Cardiac septum (tissue), 1 donor: ENCODE measurements at regions not wholly inside any gene's neighbourhood (a gene's known extent, or its start where the extent isn't known, plus 50 kb on each side); places are given as distances from the start of the nearest gene placed in this dataset.

Experiments
- DNase-seq: peaks from one replicate; pipeline ENCODE4 v3.0.0-alpha.2; 2020; ENCODE audit warnings: low spot score
- intact Hi-C: fragments of 100-400 bp; cut with DNase I; formaldehyde crosslinking; loops from one replicate; pipeline ENCODE4 v1.14.0; 2022
- donor health status: DM: no; HTN: no; CAD: no.

- intact Hi-C loops = no loop called here
- DNase-seq = no peak
Observed at GRCh38 chr6:11370191-11371018, 137.9 kb upstream of the NEDD9 start.

DNA sequence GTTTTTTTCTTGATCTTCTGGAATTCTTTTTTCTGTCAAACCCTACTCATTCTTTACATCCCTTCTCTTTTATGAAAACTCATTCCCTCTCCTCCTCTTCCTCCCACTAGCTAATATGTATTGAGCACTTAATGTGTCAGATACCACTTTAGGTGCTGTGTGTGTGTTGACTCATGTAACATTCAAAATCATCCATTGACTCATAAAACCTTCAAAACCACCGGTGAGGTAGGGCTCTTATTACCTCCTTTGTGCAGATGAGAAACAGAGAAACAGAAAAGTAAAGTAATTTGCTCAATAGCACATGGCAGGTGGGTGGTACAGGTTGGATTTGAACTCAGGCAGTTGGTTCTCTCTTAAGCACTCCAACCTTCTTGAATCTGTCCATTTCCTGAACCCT is 136.3 kb upstream of the NEDD9 start:
- intact Hi-C loops = loop anchor here (5.0 kb wide), 2 partner anchors 64 to 136 kb away; partner anchors contain the start of gene NEDD9
- DNase-seq = no peak

- DNase-seq = no peak
- intact Hi-C loops = loop anchor here (5.0 kb wide), 2 partner anchors 64 to 136 kb away; partner anchors contain the start of gene NEDD9
Observed at GRCh38 chr6:11368264-11368663, 135.8 kb upstream of the NEDD9 start.

- intact Hi-C loops = loop anchor here (5.0 kb wide), 2 partner anchors 65 to 135 kb away; partner anchors contain the start of gene NEDD9
Observed at GRCh38 chr6:11367638-11368199, 135.3 kb upstream of the NEDD9 start.

GRCh38 chr6:11366934-11367637 is 134.6 kb upstream of the NEDD9 start:
- no peak for DNase-seq
- intact Hi-C loops = loop anchor here (5.0 kb wide), 2 partner anchors 65 to 135 kb away; partner anchors contain the start of gene NEDD9

More at GRCh38 chr6:11367638-11368199, 135.3 kb upstream of the NEDD9 start:
- DNase-seq = no peak

GRCh38 chr6:11366183-11366933 is 133.9 kb upstream of the NEDD9 start:
- intact Hi-C loops = loop anchor here (5.0 kb wide), 2 partner anchors 66 to 134 kb away; partner anchors contain the start of gene NEDD9

DNA sequence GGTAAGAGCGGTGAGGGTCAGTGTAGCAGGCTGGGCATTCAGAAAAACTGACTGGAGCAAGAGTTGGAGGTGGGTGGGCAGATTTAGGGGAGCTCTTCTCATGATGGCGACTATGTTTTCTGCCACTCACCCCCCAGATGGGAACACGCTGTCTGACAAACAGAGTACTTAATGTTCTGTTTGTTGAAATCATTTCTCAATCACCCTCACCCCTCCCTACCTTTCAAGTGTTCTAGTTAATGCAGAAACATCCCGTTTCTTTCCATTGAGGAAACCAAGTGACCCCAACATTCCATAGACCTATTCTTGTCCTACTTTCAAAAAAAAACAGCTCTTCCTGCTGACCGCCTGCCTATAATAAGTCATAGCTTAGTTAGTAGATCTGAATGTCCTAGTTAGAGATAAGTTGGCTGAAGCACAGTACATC is 132.5 kb upstream of the NEDD9 start:
- DNase-seq = no peak
- intact Hi-C loops = loop anchor here (5.0 kb wide), 2 partner anchors 67 to 133 kb away; partner anchors contain the start of gene NEDD9

More at GRCh38 chr6:11366183-11366933, 133.9 kb upstream of the NEDD9 start:
- DNase-seq = no peak

DNA sequence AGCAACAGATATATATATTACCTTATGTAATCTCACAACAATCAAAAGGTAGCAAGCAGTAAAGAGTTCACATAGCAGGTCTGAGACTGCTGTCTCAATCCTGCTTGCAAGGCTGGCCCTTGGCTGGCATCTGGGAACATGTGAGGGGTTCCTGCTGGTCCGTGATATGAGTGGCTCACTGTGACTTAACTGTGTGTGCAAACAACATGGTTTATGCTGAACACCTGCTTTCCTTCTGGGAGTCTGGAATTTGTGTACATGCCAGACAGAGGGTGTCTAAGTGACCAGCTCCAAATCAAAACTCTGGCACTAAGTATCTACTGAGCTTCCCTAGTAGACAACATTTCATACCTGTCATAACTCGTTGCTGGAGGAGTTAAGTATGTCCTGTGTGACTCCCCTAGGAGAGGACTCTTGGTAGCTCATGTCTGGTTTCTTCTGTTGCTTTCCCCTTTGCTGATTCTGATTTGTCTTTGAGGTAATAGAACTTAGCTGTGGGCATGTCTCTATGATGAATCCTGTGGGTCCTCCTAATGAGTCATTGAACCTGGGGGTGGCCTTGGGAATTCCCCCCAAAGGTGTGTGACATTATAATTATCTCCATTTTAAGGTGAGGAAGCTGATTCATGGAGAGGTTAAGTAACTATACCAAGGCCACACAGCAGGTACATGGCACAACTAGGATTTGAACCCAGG is 131.6 kb upstream of the NEDD9 start:
- intact Hi-C loops = no loop called here

DNA sequence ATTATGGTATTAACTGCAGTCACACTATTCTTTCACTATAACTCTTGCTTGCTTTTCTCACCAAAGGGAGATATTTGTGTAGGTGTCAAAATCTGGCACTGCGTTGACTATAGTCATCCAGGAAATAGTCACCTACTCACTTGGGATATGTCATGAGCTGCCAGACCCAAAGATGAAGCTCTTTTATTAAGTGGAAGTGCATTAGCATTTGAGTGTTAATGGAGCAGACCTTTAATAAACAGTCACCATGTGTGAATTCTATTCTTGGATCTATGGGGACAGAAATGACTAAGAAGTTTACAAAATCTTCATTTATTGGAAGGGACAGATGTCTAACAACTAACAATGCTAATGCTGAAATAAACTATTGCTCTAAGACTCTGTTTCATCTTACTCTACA is 130.1 kb upstream of the NEDD9 start:
- intact Hi-C loops = no loop called here
- DNase-seq = no peak

More for the DNA sequence above, 131.6 kb upstream of the NEDD9 start:
- no peak for DNase-seq

DNA sequence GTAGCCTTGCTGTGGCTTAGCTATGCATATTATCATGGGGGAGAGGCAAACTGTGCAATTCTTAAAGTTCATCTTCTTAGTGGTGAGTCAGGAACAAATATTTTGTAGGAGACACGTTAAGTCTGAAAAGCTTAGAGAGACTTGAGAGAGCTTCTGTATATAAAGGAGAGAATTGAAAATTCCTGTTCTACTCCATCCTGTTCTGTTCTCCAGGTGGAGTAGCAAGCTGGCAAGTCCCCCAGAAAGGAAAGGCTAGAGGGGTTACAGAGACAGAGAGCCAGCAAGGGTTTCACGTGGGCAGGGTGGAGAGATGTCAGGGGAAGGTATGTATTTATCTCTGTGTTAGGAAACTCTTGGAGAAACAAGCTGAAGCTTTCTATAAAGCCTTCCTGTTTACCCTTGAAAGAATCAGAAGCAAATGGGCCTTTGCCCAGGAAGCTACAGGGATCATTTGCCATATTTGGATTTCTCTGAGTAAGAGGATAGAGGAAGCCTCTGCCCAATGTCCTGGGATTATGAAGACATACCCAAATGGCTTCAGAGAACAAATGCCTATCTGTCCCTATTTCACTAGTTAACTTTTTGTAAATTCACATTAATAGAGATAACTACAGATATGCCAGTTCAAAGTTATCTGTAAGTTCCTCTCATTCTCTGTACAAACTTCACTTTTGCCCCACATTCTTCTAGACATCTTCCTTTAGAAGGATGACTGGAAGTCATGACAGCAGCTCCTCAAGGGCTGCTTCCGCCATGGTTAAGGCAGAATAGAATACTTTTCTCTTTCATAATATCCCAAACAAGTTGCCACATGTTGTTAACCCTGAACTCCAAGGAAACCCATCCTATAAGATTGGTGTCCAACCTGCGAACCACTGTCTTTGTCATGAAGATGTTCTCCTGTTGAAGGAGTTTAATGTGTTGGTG is 126.7 kb upstream of the NEDD9 start:
- DNase-seq = no peak
- intact Hi-C loops = loop anchor here (5.0 to 10.0 kb wide), 2 partner anchors 142 to 184 kb away; no protein-coding TSS in a partner anchor

GRCh38 chr6:11357285-11357684 is 124.8 kb upstream of the NEDD9 start:
- intact Hi-C loops = loop anchor here (5.0 to 10.0 kb wide), 2 partner anchors 140 to 182 kb away; no protein-coding TSS in a partner anchor
- DNase-seq = no peak

DNA sequence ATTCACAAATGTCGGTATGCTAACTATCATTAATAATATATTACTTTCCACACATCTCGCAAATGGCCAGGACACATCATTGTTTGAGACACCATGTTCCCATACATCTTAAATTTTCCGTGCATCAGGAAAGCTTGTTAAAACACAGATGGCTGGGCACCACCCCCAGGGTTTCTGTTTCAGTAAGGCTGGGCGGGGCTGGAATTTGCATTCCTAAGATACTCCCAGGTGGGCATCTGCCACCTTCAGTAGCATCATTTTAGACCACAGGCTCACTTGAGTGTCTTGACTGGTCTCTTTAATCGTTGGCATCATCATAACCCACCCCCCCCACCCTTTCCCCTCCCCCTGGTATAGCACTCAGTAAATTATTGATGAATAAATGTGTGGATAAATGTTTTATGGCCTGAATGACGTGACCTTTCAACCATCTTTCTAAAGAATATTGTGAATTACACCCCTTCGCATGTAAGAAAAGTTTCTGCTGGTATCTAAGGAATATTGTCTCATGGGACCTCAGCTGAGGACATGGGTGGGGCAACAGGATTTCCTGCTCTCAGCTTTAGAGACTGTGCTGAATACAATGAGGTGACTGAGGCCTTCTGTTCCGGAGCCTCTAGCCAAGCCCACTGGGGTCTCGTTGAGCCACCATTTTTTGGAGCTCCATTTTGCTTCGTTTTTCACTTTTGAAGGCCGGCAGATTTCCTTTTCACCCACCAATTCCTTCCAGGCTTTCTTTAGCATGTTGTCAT is 124.1 kb upstream of the NEDD9 start:
- no peak for DNase-seq
- intact Hi-C loops = loop anchor here (5.0 to 10.0 kb wide), 2 partner anchors 139 to 182 kb away; no protein-coding TSS in a partner anchor

DNA sequence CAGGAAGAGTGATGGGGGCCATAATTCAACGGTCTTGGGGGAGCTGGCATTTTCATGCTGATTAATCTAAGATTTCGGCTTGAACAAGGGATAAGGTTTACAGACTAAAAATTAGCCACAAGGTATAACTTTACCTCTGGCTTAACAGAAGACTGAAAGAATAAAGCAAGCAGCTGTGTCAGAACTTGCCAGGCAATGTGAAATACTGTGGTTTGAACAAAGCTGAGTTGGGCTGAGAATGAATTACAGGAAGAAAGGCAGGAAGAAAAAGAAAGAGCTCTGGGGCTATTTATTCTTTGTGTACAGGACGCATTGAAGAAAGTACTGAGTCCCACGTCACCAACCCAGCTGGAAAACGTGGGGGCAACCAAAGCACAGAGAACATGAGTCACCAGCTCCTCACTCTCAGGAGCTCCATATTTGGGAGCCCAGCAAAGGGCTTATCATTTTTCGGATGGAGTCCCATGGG is 121.5 kb upstream of the NEDD9 start:
- DNase-seq = no peak
- intact Hi-C loops = loop anchor here (2.0 to 10.0 kb wide), 2 partner anchors 35 to 179 kb away; no protein-coding TSS in a partner anchor

- intact Hi-C loops = loop anchor here (10.0 kb wide), 1 partner anchor 175 kb away; no protein-coding TSS in a partner anchor
- no peak for DNase-seq
Observed at GRCh38 chr6:11350294-11350693, 117.8 kb upstream of the NEDD9 start.

DNA sequence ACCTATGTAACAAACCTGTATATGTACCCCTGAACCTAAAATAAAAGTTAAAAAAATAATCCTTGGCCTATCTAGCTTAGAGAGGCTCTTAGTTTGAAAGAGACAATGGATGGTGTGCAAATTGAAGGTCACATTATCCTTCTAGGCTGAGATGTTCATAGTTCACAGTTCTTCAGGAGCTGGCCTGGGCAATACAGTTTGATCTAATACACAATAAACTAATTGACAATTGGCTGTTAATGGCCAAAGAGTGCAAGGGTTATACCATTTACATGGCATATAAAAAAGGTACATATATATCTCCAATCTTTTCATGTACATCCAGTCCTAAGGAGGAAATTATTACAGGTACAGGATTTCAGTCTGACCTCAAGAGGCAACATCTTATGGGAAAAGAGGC is 117.4 kb upstream of the NEDD9 start:
- intact Hi-C loops = loop anchor here (10.0 kb wide), 1 partner anchor 175 kb away; no protein-coding TSS in a partner anchor
- DNase-seq = no peak

- intact Hi-C loops = no loop called here
- DNase-seq = no peak
Observed at GRCh38 chr6:11346516-11346915, 114.0 kb upstream of the NEDD9 start.
